GM23248 (cell line): ENCODE measurements at regions not wholly inside any gene's neighbourhood (a gene's known extent, or its start where the extent isn't known, plus 50 kb on each side); places are given as distances from the start of the nearest gene placed in this dataset.

ENCODE experiments used
- EZH2 ChIP-seq: fragments of 200-600 bp; sonication (generic); IDR thresholded peaks from 2 replicates; pipeline ENCODE4 v1.6.1; 2018; ENCODE audit warnings: antibody characterized with exemption, mild to moderate bottlenecking; ENCODE audit not compliant: insufficient read depth, poor library complexity, severe bottlenecking
- EZH2phosphoT487 ChIP-seq: fragments of 200-600 bp; sonication (generic); IDR thresholded peaks from 2 replicates; pipeline ENCODE4 v1.6.1; 2018; ENCODE audit warnings: antibody characterized with exemption, moderate library complexity, mild to moderate bottlenecking, low read depth; ENCODE audit not compliant: insufficient read depth

- TF ChIP-seq EZH2 = no peak
- no peak for TF ChIP-seq EZH2phosphoT487
Measured at GRCh38 chr3:34405159-34405558, 606.7 kb downstream of the PDCD6IP start.
